ENCODE measurements at regions not wholly inside any gene's neighbourhood (a gene's known extent, or its start where the extent isn't known, plus 50 kb on each side); places are given as distances from the start of the nearest gene placed in this dataset.

- H3K9me1 ChIP-seq (replicated peaks; ENCODE audit: control insufficient read depth, extremely low read depth, insufficient read depth, low read length) = no peaks in the 10 kb centered on the region
- DNase-seq (ENCODE audit: low read depth, low spot score) = no peak
- H3K9ac ChIP-seq (replicated peaks; ENCODE audit: extremely low read depth, insufficient read depth, low read length) = no peak overlapping the region
- FAIRE-seq = no peak
- H3K9me3 ChIP-seq (replicated peaks; ENCODE audit: control insufficient read depth, insufficient read depth, low read length) = no peaks in the 10 kb centered on the region
- no TSS peak for BruUV-seq (replicated peaks)
- POLR2A ChIA-PET = no interaction called here
- dilution Hi-C loops (cut with MboI; ENCODE audit: extremely low pct_ligation_motif_present, low sequenced_read_pairs) = no loop called here
- H3K4me1 ChIP-seq (ENCODE audit: control insufficient read depth, extremely low read depth, insufficient read depth, low read length) = no peaks in the 10 kb centered on the region
- H3K4me3 ChIP-seq (replicated peaks in 1 of 3; ENCODE audit: insufficient read depth in 1 of 3, low read depth in 1 of 3, low read length in 3 of 3) = no peak overlapping the region
- TF ChIP-seq JUN (IDR thresholded peaks at IDR 0.05; ENCODE audit: borderline replicate concordance, insufficient read depth, insufficient read length, low read depth) = no peak
- TF ChIP-seq FOS (IDR thresholded peaks at IDR 0.05; ENCODE audit: borderline replicate concordance, insufficient read depth, low read length) = no peak
- TF ChIP-seq, protein P1, sequence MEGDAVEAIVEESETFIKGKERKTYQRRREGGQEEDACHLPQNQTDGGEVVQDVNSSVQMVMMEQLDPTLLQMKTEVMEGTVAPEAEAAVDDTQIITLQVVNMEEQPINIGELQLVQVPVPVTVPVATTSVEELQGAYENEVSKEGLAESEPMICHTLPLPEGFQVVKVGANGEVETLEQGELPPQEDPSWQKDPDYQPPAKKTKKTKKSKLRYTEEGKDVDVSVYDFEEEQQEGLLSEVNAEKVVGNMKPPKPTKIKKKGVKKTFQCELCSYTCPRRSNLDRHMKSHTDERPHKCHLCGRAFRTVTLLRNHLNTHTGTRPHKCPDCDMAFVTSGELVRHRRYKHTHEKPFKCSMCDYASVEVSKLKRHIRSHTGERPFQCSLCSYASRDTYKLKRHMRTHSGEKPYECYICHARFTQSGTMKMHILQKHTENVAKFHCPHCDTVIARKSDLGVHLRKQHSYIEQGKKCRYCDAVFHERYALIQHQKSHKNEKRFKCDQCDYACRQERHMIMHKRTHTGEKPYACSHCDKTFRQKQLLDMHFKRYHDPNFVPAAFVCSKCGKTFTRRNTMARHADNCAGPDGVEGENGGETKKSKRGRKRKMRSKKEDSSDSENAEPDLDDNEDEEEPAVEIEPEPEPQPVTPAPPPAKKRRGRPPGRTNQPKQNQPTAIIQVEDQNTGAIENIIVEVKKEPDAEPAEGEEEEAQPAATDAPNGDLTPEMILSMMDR (IDR thresholded peaks at IDR 0.05; ENCODE audit: extremely low read depth in 1 of 2, insufficient read depth in 1 of 2, low read depth in 1 of 2, low read length in 2 of 2) = no peak
- no peak for TF ChIP-seq POLR2A (IDR thresholded peaks at IDR 0.05; ENCODE audit: low read depth, low read length)
- no peaks in the 10 kb centered on the region for H3K36me3 ChIP-seq (ENCODE audit: control insufficient read depth in 2 of 2, extremely low read depth in 1 of 2, insufficient read depth in 2 of 2, low read length in 2 of 2)
- no peak overlapping the region for H3K4me2 ChIP-seq (ENCODE audit: insufficient read depth, low read length)
- CTCF ChIA-PET = no interaction called here
- H4K20me1 ChIP-seq (replicated peaks; ENCODE audit: control insufficient read depth, extremely low read depth, insufficient read depth, low read length) = no peaks in the 10 kb centered on the region
- no peak overlapping the region for H2AFZ ChIP-seq (ENCODE audit: low read depth, low read length)
- intact Hi-C loops (cut with micrococcal nuclease) = no loop called here
- H3K27me3 ChIP-seq (ENCODE audit: control insufficient read depth in 2 of 2, insufficient read depth in 2 of 2, low read length in 2 of 2) = peaks cover 0 to 2% of the 10 kb centered on the region in 2 experiments
- no peaks in the 10 kb centered on the region for H3K79me2 ChIP-seq (ENCODE audit: control insufficient read depth, insufficient read depth, low read length)
- H3K27ac ChIP-seq (ENCODE audit: insufficient read depth, low read depth, low read length) = no peak overlapping the region
Observed at GRCh38 chr3:72163809-72164634, 379.1 kb upstream of the PROK2 start.

DNA sequence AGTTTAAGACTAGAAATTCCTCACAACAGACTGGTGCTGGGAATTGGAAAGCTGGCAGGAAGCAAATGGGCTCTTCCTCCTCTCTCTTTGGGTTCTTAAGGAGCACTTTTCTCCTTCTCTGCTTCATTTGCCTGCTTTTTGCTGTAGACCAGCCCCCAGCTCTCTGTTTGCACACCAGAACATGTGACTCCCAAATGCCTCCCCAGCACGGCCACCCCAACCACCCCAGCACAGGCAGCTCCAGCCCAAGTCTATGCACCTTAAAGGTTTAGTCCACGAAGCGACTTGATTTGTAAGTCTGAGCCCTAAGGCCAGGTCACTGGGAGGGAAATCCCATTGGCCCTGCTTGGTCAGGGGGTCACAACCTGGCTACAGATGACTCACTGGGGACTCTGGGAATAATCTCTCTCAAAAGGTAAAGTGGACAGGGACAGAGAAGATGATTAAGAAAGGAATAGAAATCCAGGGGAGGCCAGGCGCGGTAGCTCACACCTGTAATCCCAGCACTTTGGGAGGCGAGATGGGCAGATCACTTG is 377.8 kb upstream of the PROK2 start:
- FAIRE-seq = no peak
- H3K4me2 ChIP-seq (ENCODE audit: insufficient read depth, low read length) = no peak overlapping the region
- no peaks in the 10 kb centered on the region for H4K20me1 ChIP-seq (replicated peaks; ENCODE audit: control insufficient read depth, extremely low read depth, insufficient read depth, low read length)
- no peaks in the 10 kb centered on the region for H3K79me2 ChIP-seq (ENCODE audit: control insufficient read depth, insufficient read depth, low read length)
- no peak overlapping the region for H2AFZ ChIP-seq (ENCODE audit: low read depth, low read length)
- ChIA-PET CTCF (interaction anchor here (0.5 kb wide), 1 partner anchor 9 kb away, joined by 3 read pairs; no protein-coding TSS in a partner anchor), POLR2A (no interaction called here)
- no peak overlapping the region for H3K27ac ChIP-seq (ENCODE audit: insufficient read depth, low read depth, low read length)
- no peaks in the 10 kb centered on the region for H3K36me3 ChIP-seq (ENCODE audit: control insufficient read depth in 2 of 2, extremely low read depth in 1 of 2, insufficient read depth in 2 of 2, low read length in 2 of 2)
- dilution Hi-C loops (cut with MboI; ENCODE audit: extremely low pct_ligation_motif_present, low sequenced_read_pairs) (no loop called here), intact Hi-C loops (cut with micrococcal nuclease) (no loop called here)
- H3K27me3 ChIP-seq (ENCODE audit: control insufficient read depth in 2 of 2, insufficient read depth in 2 of 2, low read length in 2 of 2) = peaks cover 0 to 2% of the 10 kb centered on the region in 2 experiments
- no peak for DNase-seq (ENCODE audit: low read depth, low spot score)
- no peak overlapping the region for H3K4me3 ChIP-seq (replicated peaks in 1 of 3; ENCODE audit: insufficient read depth in 1 of 3, low read depth in 1 of 3, low read length in 3 of 3)
- no peaks in the 10 kb centered on the region for H3K9me3 ChIP-seq (replicated peaks; ENCODE audit: control insufficient read depth, insufficient read depth, low read length)
- no peaks in the 10 kb centered on the region for H3K4me1 ChIP-seq (ENCODE audit: control insufficient read depth, extremely low read depth, insufficient read depth, low read length)
- TF ChIP-seq POLR2A (IDR thresholded peaks at IDR 0.05; ENCODE audit: low read depth, low read length) = no peak
- H3K9ac ChIP-seq (replicated peaks; ENCODE audit: extremely low read depth, insufficient read depth, low read length) = no peak overlapping the region
- BruUV-seq (replicated peaks) = no TSS peak
- no peaks in the 10 kb centered on the region for H3K9me1 ChIP-seq (replicated peaks; ENCODE audit: control insufficient read depth, extremely low read depth, insufficient read depth, low read length)

All from endothelial cell of umbilical vein (primary cell).